ENCODE measurements at regions not wholly inside any gene's neighbourhood (a gene's known extent, or its start where the extent isn't known, plus 50 kb on each side); places are given as distances from the start of the nearest gene placed in this dataset.
"Not testable (repeated sequence)": the region's sequence is repeated elsewhere in the genome, so short reads cannot be mapped to it uniquely, and the experiment has no call there.

- H3K79me2 ChIP-seq (ENCODE audit: control insufficient read depth, insufficient read depth, low read length, unreplicated experiment): no peaks in the 10 kb centered on the region
- H3K27ac ChIP-seq (ENCODE audit: low read depth, low read length): peak overlapping the region; percentile 46
- H2AFZ ChIP-seq (ENCODE audit: low read length, unreplicated experiment): no peak overlapping the region
Measured at GRCh38 chr1:70779571-70779970, 268.0 kb downstream of the PTGER3 start.

DNA sequence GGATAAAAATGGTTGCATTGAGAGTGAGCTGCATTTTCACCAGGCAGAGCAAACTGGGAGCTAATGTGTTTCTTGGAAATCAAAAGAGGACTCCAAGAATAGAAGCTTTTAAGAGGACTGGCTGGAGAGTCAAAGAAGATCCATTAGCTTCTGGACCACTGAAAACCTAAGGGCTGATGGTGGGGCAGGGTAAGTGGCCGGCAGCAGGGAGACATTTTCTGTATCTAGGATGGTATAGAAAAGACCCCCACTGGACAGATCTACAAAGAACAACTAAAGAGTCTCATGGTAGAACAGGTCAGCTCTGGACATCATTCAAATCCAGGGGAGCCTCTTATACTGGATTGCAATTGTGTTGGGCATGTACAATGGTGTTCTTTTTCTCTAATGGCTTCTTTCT is 262.3 kb downstream of the PTGER3 start:
- H3K79me2 ChIP-seq (ENCODE audit: control insufficient read depth, insufficient read depth, low read length, unreplicated experiment): no peaks in the 10 kb centered on the region
- H3K4me1 ChIP-seq (ENCODE audit: control insufficient read depth, insufficient read depth, low read length, unreplicated experiment): no peaks in the 10 kb centered on the region
- H3K36me3 ChIP-seq (ENCODE audit: insufficient read depth, low read length): no peaks in the 10 kb centered on the region
- no peak overlapping the region for H2AFZ ChIP-seq (ENCODE audit: low read length, unreplicated experiment)
- H3K27me3 ChIP-seq (ENCODE audit: insufficient read depth, low read length): no peaks in the 10 kb centered on the region
- H3K4me3 ChIP-seq (ENCODE audit: low read depth, low read length): no peak overlapping the region
- H3K27ac ChIP-seq (ENCODE audit: low read depth, low read length): no peak overlapping the region

More at GRCh38 chr1:70779571-70779970, 268.0 kb downstream of the PTGER3 start:
- no peak overlapping the region for H3K4me3 ChIP-seq (ENCODE audit: low read depth, low read length)
- H3K4me1 ChIP-seq (ENCODE audit: control insufficient read depth, insufficient read depth, low read length, unreplicated experiment): no peaks in the 10 kb centered on the region
- H3K27me3 ChIP-seq (ENCODE audit: insufficient read depth, low read length): no peaks in the 10 kb centered on the region
- no peaks in the 10 kb centered on the region for H3K36me3 ChIP-seq (ENCODE audit: insufficient read depth, low read length)

DNA sequence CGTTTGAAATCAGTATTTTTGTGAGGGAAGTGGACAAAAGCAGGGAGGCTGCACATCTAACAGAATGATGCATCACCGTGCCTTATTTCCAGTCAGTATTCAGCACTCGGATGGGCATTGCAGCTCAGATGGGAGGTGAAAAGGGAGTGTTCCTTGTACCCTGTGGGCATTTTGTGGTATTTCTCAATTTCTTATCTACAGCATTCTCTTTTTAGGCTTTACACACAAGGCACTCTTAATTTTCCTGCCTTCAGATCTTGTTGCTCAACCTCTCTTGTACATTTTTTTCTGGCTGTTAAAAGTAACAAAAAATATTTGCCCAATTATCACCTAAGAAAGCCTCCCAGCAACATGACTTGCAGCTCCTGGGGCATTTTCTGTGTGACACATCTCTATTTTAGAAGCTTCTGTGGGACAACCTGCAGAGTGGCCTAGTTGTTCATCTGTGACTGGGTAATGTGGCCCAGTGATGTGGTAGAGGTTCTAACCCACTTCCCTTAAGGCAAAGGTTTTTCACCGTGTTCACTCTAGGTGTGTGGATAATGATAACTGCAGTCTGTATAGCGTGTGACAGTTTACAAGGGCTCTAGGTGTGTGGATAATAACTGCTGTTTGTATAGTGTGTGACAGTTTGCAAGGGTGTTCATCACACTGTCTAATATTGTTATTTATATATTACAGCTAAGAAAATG is 257.2 kb downstream of the PTGER3 start:
- H3K4me1 ChIP-seq (ENCODE audit: control insufficient read depth, insufficient read depth, low read length, unreplicated experiment): no peaks in the 10 kb centered on the region
- H3K27me3 ChIP-seq (ENCODE audit: insufficient read depth, low read length): peaks cover 5% of the 10 kb centered on the region; the same call in 1 of the 2 replicates
- no peaks in the 10 kb centered on the region for H3K36me3 ChIP-seq (ENCODE audit: insufficient read depth, low read length)
- H3K79me2 ChIP-seq (ENCODE audit: control insufficient read depth, insufficient read depth, low read length, unreplicated experiment): no peaks in the 10 kb centered on the region
- H2AFZ ChIP-seq (ENCODE audit: low read length, unreplicated experiment): no peak overlapping the region
- H3K4me3 ChIP-seq (ENCODE audit: low read depth, low read length): no peak overlapping the region
- H3K27ac ChIP-seq (ENCODE audit: low read depth, low read length): no peak overlapping the region

DNA sequence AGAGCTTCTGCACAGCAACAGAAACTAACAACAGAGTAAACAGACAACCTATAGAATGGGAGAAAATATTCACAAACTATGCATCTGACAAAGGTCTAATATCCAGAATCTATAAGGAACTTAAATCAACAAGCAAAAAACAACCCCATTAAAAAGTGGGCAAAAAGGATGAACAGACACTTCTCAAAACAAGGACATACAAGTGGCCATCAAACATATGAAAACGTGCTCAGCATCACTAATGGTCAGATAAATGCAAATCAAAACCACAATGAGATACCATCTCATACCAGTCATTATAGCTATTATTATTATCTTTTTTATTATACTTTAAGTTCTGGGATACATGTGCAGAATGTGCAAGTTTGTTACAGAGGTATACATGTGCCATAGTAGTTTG is 252.6 kb downstream of the PTGER3 start:
- H3K27me3 ChIP-seq (ENCODE audit: insufficient read depth, low read length); H3K27ac ChIP-seq (ENCODE audit: low read depth, low read length); H3K79me2 ChIP-seq (ENCODE audit: control insufficient read depth, insufficient read depth, low read length, unreplicated experiment); H3K4me1 ChIP-seq (ENCODE audit: control insufficient read depth, insufficient read depth, low read length, unreplicated experiment); H3K36me3 ChIP-seq (ENCODE audit: insufficient read depth, low read length); H3K4me3 ChIP-seq (ENCODE audit: low read depth, low read length); H2AFZ ChIP-seq (ENCODE audit: low read length, unreplicated experiment): not testable (repeated sequence)

DNA sequence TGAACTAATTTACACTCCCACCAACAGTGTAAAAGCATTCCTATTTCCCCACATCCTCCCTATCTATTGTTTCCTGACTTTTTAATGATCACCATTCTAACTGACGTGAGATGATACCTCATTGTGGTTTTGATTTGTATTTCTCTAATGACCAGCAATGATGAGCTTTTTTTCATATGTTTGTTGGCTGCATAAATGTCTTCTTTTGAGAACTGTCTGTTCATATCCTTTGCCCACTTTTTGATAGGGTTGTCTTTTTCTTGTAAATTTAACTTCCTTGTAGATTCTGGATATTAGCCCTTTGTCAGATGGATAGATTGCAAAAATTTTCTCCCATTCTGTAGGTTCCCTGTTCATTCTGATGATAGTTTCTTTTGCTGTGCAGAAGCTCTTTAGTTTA is 251.3 kb downstream of the PTGER3 start:
- H3K4me3 ChIP-seq (ENCODE audit: low read depth, low read length); H3K4me1 ChIP-seq (ENCODE audit: control insufficient read depth, insufficient read depth, low read length, unreplicated experiment); H3K27ac ChIP-seq (ENCODE audit: low read depth, low read length); H2AFZ ChIP-seq (ENCODE audit: low read length, unreplicated experiment); H3K27me3 ChIP-seq (ENCODE audit: insufficient read depth, low read length); H3K36me3 ChIP-seq (ENCODE audit: insufficient read depth, low read length); H3K79me2 ChIP-seq (ENCODE audit: control insufficient read depth, insufficient read depth, low read length, unreplicated experiment): not testable (repeated sequence)

- not testable (repeated sequence) for H2AFZ ChIP-seq (ENCODE audit: low read length, unreplicated experiment); H3K27ac ChIP-seq (ENCODE audit: low read depth, low read length); H3K79me2 ChIP-seq (ENCODE audit: control insufficient read depth, insufficient read depth, low read length, unreplicated experiment); H3K27me3 ChIP-seq (ENCODE audit: insufficient read depth, low read length); H3K4me3 ChIP-seq (ENCODE audit: low read depth, low read length); H3K4me1 ChIP-seq (ENCODE audit: control insufficient read depth, insufficient read depth, low read length, unreplicated experiment); H3K36me3 ChIP-seq (ENCODE audit: insufficient read depth, low read length)
Measured at GRCh38 chr1:70802625-70803024, 245.0 kb downstream of the PTGER3 start.

GRCh38 chr1:70805641-70806040 is 242.0 kb downstream of the PTGER3 start:
- no peaks in the 10 kb centered on the region for H3K36me3 ChIP-seq (ENCODE audit: insufficient read depth, low read length)
- no peak overlapping the region for H2AFZ ChIP-seq (ENCODE audit: low read length, unreplicated experiment)
- no peaks in the 10 kb centered on the region for H3K27me3 ChIP-seq (ENCODE audit: insufficient read depth, low read length)
- H3K27ac ChIP-seq (ENCODE audit: low read depth, low read length): no peak overlapping the region
- no peak overlapping the region for H3K4me3 ChIP-seq (ENCODE audit: low read depth, low read length)
- no peaks in the 10 kb centered on the region for H3K4me1 ChIP-seq (ENCODE audit: control insufficient read depth, insufficient read depth, low read length, unreplicated experiment)
- no peaks in the 10 kb centered on the region for H3K79me2 ChIP-seq (ENCODE audit: control insufficient read depth, insufficient read depth, low read length, unreplicated experiment)

- no peaks in the 10 kb centered on the region for H3K79me2 ChIP-seq (ENCODE audit: control insufficient read depth, insufficient read depth, low read length, unreplicated experiment)
- H3K27me3 ChIP-seq (ENCODE audit: insufficient read depth, low read length): no peaks in the 10 kb centered on the region
- no peak overlapping the region for H2AFZ ChIP-seq (ENCODE audit: low read length, unreplicated experiment)
- no peaks in the 10 kb centered on the region for H3K36me3 ChIP-seq (ENCODE audit: insufficient read depth, low read length)
- no peak overlapping the region for H3K27ac ChIP-seq (ENCODE audit: low read depth, low read length)
- H3K4me3 ChIP-seq (ENCODE audit: low read depth, low read length): no peak overlapping the region
- no peaks in the 10 kb centered on the region for H3K4me1 ChIP-seq (ENCODE audit: control insufficient read depth, insufficient read depth, low read length, unreplicated experiment)
Measured at GRCh38 chr1:70807088-70807664, 240.4 kb downstream of the PTGER3 start.

- Histone ChIP-seq H3K4me3 (ENCODE audit: low read depth, low read length) (no peak overlapping the region), H3K27me3 (ENCODE audit: insufficient read depth, low read length) (no peaks in the 10 kb centered on the region; the same call in 1 of the 2 replicates), H3K79me2 (ENCODE audit: control insufficient read depth, insufficient read depth, low read length, unreplicated experiment) (no peaks in the 10 kb centered on the region), H3K4me1 (ENCODE audit: control insufficient read depth, insufficient read depth, low read length, unreplicated experiment) (no peaks in the 10 kb centered on the region), H2AFZ (ENCODE audit: low read length, unreplicated experiment) (no peak overlapping the region), H3K36me3 (ENCODE audit: insufficient read depth, low read length) (no peaks in the 10 kb centered on the region), H3K27ac (ENCODE audit: low read depth, low read length) (no peak overlapping the region)
Measured at GRCh38 chr1:70809069-70809468, 238.5 kb downstream of the PTGER3 start.

DNA sequence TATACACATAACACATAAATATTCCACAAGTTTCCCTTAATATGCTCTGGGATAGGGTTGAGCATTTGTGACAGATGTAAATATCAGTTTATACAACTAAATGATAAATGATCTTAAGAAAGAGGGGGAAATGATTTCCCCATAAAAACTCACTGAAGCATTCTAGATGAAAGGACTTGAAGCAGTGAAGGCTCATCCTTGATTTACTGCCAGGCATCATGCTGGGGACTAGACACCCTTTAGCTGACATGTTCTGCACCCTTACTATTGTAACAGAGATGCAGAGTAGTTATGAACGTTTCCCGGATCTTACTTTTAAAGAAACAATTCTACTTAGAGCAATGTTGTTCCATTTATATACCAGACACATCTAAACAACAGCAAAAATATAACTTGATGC is 235.8 kb downstream of the PTGER3 start:
- Histone ChIP-seq H2AFZ (ENCODE audit: low read length, unreplicated experiment) (no peak overlapping the region), H3K36me3 (ENCODE audit: insufficient read depth, low read length) (no peaks in the 10 kb centered on the region), H3K79me2 (ENCODE audit: control insufficient read depth, insufficient read depth, low read length, unreplicated experiment) (no peaks in the 10 kb centered on the region), H3K27me3 (ENCODE audit: insufficient read depth, low read length) (no peaks in the 10 kb centered on the region; the same call in 1 of the 2 replicates), H3K4me3 (ENCODE audit: low read depth, low read length) (no peak overlapping the region), H3K27ac (ENCODE audit: low read depth, low read length) (no peak overlapping the region), H3K4me1 (ENCODE audit: control insufficient read depth, insufficient read depth, low read length, unreplicated experiment) (no peaks in the 10 kb centered on the region)

- Histone ChIP-seq H3K4me1 (ENCODE audit: control insufficient read depth, insufficient read depth, low read length, unreplicated experiment) (no peaks in the 10 kb centered on the region), H3K27ac (ENCODE audit: low read depth, low read length) (no peak overlapping the region), H3K4me3 (ENCODE audit: low read depth, low read length) (no peak overlapping the region)
Measured at GRCh38 chr1:70812442-70813109, 235.0 kb downstream of the PTGER3 start.

More at GRCh38 chr1:70812442-70813109, 235.0 kb downstream of the PTGER3 start:
- Histone ChIP-seq H2AFZ (ENCODE audit: low read length, unreplicated experiment) (no peak overlapping the region), H3K27me3 (ENCODE audit: insufficient read depth, low read length) (no peaks in the 10 kb centered on the region; the same call in 1 of the 2 replicates), H3K36me3 (ENCODE audit: insufficient read depth, low read length) (no peaks in the 10 kb centered on the region), H3K79me2 (ENCODE audit: control insufficient read depth, insufficient read depth, low read length, unreplicated experiment) (no peaks in the 10 kb centered on the region)
